B cell (primary cell): ENCODE measurements at regions not wholly inside any gene's neighbourhood (a gene's known extent, or its start where the extent isn't known, plus 50 kb on each side); places are given as distances from the start of the nearest gene placed in this dataset.

Experiments
- ATAC-seq: fragments of 200-7000 bp; cut with Tn5 transposase; one replicate; pipeline ENCODE4 v1.10.0; 2021; ENCODE audit warnings: low read depth, mild to moderate bottlenecking, moderate number of reproducible peaks, moderate library complexity
- CTCF ChIA-PET: fragments of 350-600 bp; sonication (Branson Sonifier 250); formaldehyde crosslinking; loops from one replicate; lab custom pipeline; 2021; ENCODE audit warnings: antibody characterized with exemption, inconsistent platforms; lab: Charles Lee
- POLR2A ChIA-PET: fragments of 350-600 bp; sonication (Branson Sonifier 250); formaldehyde crosslinking; loops from one replicate; lab custom pipeline; 2021; ENCODE audit warnings: antibody characterized with exemption; lab: Charles Lee
- DNase-seq: peaks from one replicate; pipeline ENCODE4 v3.0.0; 2013
- H2AFZ ChIP-seq: 2 replicates; pipeline ENCODE4 v1.6.1; 2012; ENCODE audit warnings: mild to moderate bottlenecking, low read depth, low read length; ENCODE audit not compliant: insufficient read depth, poor library complexity, severe bottlenecking
- H3K27ac ChIP-seq, 2 donors: 1 replicate in 1 of 2; 2 replicates in 1 of 2; pipeline ENCODE4 v1.5.1; 2012 to 2013; ENCODE audit warnings: low read length in 2 of 2, mild to moderate bottlenecking in 2 of 2, moderate library complexity in 1 of 2
- H3K27me3 ChIP-seq, 4 experiments: fragments of 200-600 bp in 1 of 4; sonication (generic) in 1 of 4; replicated peaks in 1 of 4; 1 replicate in 2 of 4; 2 replicates in 2 of 4; pipeline versions ENCODE4 v1.6.1 to v1.7.0; 2013 to 2016; ENCODE audit warnings: low read length in 3 of 4, mild to moderate bottlenecking in 2 of 4, mixed read lengths in 1 of 4, moderate library complexity in 1 of 4; ENCODE audit not compliant: insufficient read depth in 4 of 4, control insufficient read depth in 3 of 4; ENCODE audit errors: control extremely low read depth in 1 of 4
- H3K36me3 ChIP-seq, 2 experiments: replicated peaks in 1 of 2; 1 replicate in 1 of 2; 2 replicates in 1 of 2; pipeline versions ENCODE4 v1.6.1 to v1.7.1; 2013; ENCODE audit warnings: low read length in 1 of 2; ENCODE audit not compliant: insufficient read depth in 2 of 2, control insufficient read depth in 1 of 2; ENCODE audit errors: control extremely low read depth in 1 of 2, extremely low read depth in 1 of 2
- H3K4me1 ChIP-seq, 2 donors: fragments of 200-600 bp in 1 of 2; sonication (generic) in 1 of 2; 1 replicate in 1 of 2; 2 replicates in 1 of 2; pipeline versions ENCODE4 v1.5.1 to v1.6.1; 2013 to 2017; ENCODE audit warnings: low read length in 2 of 2; ENCODE audit not compliant: control insufficient read depth in 2 of 2, insufficient read depth in 2 of 2
- H3K4me2 ChIP-seq: replicated peaks from 2 replicates; pipeline ENCODE3; 2012; ENCODE audit warnings: mild to moderate bottlenecking, low read depth, low read length; ENCODE audit not compliant: poor library complexity, severe bottlenecking
- H3K4me3 ChIP-seq, 5 experiments: fragments of 200-600 bp in 1 of 5; sonication (generic) in 1 of 5; 1 replicate in 3 of 5; 2 replicates in 2 of 5; pipeline versions ENCODE4 v1.5.1 to v1.7.0; 2011 to 2016; ENCODE audit warnings: low read length in 4 of 5, mild to moderate bottlenecking in 4 of 5, low read depth in 2 of 5, control low read depth in 1 of 5, moderate library complexity in 1 of 5; ENCODE audit not compliant: insufficient read depth in 1 of 5; ENCODE audit errors: control extremely low read depth in 1 of 5, extremely low read depth in 1 of 5
- H3K79me2 ChIP-seq: fragments of 200-600 bp; sonication (generic); one replicate; pipeline ENCODE4 v1.6.0; 2016; ENCODE audit warnings: low read length; ENCODE audit not compliant: control insufficient read depth, insufficient read depth
- H3K9ac ChIP-seq: fragments of 200-600 bp; sonication (generic); 2 replicates; pipeline ENCODE4 v1.6.1; 2017; ENCODE audit warnings: mild to moderate bottlenecking, low read length, moderate library complexity
- H3K9me3 ChIP-seq, 3 donors: one replicate each; pipeline versions ENCODE4 v1.6.1 to v1.7.1; 2013; ENCODE audit warnings: low read length in 2 of 3; ENCODE audit not compliant: control insufficient read depth in 2 of 3, insufficient read depth in 1 of 3; ENCODE audit errors: control extremely low read depth in 1 of 3
- H4K20me1 ChIP-seq: 2 replicates; pipeline ENCODE4 v1.6.0; 2012; ENCODE audit warnings: mild to moderate bottlenecking, low read length; ENCODE audit not compliant: insufficient read depth, control insufficient read depth, poor library complexity, severe bottlenecking
- H3K27ac Mint-ChIP-seq: one replicate; pipeline ENCODE4 v1.8.0; 2021; ENCODE audit warnings: mixed read lengths
- H3K27me3 Mint-ChIP-seq: one replicate; pipeline ENCODE4 v1.8.0; 2021; ENCODE audit warnings: mixed read lengths
- H3K4me1 Mint-ChIP-seq: one replicate; pipeline ENCODE4 v1.8.0; 2021; ENCODE audit warnings: mixed read lengths
- H3K4me3 Mint-ChIP-seq: one replicate; pipeline ENCODE4 v1.8.0; 2021; ENCODE audit warnings: mixed read lengths
- H3K9me3 Mint-ChIP-seq: one replicate; pipeline ENCODE4 v1.8.0; 2022; ENCODE audit warnings: mixed read lengths; ENCODE audit not compliant: insufficient read depth
- EZH2 ChIP-seq: IDR thresholded peaks from 2 replicates; pipeline ENCODE4 v1.6.1; 2012; ENCODE audit warnings: borderline replicate concordance, low read depth, mild to moderate bottlenecking, moderate library complexity, low read length; ENCODE audit not compliant: insufficient read depth, poor library complexity, severe bottlenecking
- WGBS: methylation state at CpG from one replicate; pipeline ENCODE4 v1.1.5; 2013; ENCODE audit warnings: missing lambda C conversion rate; ENCODE audit not compliant: insufficient coverage; 5-methylcytosine and 5-hydroxymethylcytosine counted together
- intact Hi-C: fragments of 100-400 bp; cut with micrococcal nuclease; formaldehyde crosslinking; loops from one replicate; pipeline ENCODE4 v1.10.0; 2022
- TF ChIP-seq, protein P1 (sequence below): fragments of 200-600 bp; IDR thresholded peaks from one replicate; pipeline ENCODE4 v1.8.0; 2022; ENCODE audit warnings: antibody characterized with exemption, mild to moderate bottlenecking

DNA sequence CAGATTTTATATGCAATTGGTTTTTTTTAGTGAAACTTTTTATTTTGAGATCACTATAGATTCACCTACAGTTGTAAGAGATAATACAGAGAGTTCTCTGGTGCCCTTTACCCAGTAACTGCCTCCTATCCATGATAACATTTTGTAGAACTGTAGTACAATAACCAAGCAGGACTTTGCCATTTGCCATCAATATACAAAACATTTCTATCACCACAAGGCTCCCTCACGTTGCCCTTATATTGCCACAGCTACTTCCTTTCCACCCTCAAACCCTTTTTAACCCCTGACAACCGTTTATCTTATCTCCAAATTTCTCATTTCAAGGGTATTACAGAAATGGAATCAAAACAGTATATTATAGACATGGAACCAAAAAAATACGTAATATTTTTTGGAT is 130.7 kb upstream of the GOLGA6L4 start:
- POLR2A ChIA-PET = no interaction called here
- Histone ChIP-seq H3K79me2 (no peaks in the 10 kb centered on the region), H3K4me3 (no peak overlapping the region), H3K27ac (no peak overlapping the region), H3K36me3 (no peaks in the 10 kb centered on the region), H3K4me2 (no peak overlapping the region), H3K9me3 (no peaks in the 10 kb centered on the region), H2AFZ (no peak overlapping the region), H3K4me1 (no peaks in the 10 kb centered on the region), H3K9ac (no peak overlapping the region), H3K27me3 (peaks cover 0 to 6% (median 0%) of the 10 kb centered on the region in 4 experiments), H4K20me1 (no peaks in the 10 kb centered on the region)
- intact Hi-C loops = no loop called here
- DNase-seq = no peak
- WGBS = 20% methylated on average over 1 of the region's 3 CpGs
- CTCF ChIA-PET = no interaction called here
- H3K9me3 Mint-ChIP-seq = no peaks in the 10 kb centered on the region
- no peaks in the 10 kb centered on the region for H3K4me1 Mint-ChIP-seq
- TF ChIP-seq, protein P1, sequence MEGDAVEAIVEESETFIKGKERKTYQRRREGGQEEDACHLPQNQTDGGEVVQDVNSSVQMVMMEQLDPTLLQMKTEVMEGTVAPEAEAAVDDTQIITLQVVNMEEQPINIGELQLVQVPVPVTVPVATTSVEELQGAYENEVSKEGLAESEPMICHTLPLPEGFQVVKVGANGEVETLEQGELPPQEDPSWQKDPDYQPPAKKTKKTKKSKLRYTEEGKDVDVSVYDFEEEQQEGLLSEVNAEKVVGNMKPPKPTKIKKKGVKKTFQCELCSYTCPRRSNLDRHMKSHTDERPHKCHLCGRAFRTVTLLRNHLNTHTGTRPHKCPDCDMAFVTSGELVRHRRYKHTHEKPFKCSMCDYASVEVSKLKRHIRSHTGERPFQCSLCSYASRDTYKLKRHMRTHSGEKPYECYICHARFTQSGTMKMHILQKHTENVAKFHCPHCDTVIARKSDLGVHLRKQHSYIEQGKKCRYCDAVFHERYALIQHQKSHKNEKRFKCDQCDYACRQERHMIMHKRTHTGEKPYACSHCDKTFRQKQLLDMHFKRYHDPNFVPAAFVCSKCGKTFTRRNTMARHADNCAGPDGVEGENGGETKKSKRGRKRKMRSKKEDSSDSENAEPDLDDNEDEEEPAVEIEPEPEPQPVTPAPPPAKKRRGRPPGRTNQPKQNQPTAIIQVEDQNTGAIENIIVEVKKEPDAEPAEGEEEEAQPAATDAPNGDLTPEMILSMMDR = no peak
- TF ChIP-seq EZH2 = no peak
- no peak for ATAC-seq
- no peak overlapping the region for H3K27ac Mint-ChIP-seq
- H3K27me3 Mint-ChIP-seq = peaks cover 27% of the 10 kb centered on the region
- no peak overlapping the region for H3K4me3 Mint-ChIP-seq

DNA sequence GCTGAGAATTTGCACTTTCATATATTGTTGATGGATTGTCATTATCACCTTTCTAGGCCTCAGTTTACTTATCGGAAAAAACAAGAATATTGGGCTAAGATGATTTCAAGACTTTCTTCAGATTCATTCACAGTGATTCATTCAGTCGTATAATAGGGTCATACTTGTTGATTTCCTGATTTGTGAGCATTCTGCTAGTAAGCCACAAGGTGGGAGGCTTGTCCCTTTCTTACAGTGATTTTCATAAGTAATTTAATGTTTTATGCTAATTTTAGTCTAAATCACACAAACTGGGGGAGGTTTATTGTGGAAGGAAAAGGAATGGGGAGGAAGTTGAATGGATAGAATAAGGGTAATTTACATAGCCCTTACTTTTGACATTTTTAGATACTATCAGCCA is 126.8 kb upstream of the GOLGA6L4 start:
- Histone ChIP-seq H3K9ac (no peak overlapping the region), H3K27ac (no peak overlapping the region), H3K4me1 (no peaks in the 10 kb centered on the region), H3K27me3 (no peaks in the 10 kb centered on the region), H3K79me2 (no peaks in the 10 kb centered on the region), H3K36me3 (no peaks in the 10 kb centered on the region), H2AFZ (no peak overlapping the region), H3K9me3 (no peaks in the 10 kb centered on the region), H3K4me3 (no peak overlapping the region), H4K20me1 (no peaks in the 10 kb centered on the region), H3K4me2 (no peak overlapping the region)
- no peaks in the 10 kb centered on the region for H3K9me3 Mint-ChIP-seq
- intact Hi-C loops = no loop called here
- ChIA-PET CTCF (no interaction called here), POLR2A (no interaction called here)
- 90% methylated on average over 2 of the region's 2 CpGs for WGBS
- ATAC-seq = no peak
- DNase-seq = no peak
- no peaks in the 10 kb centered on the region for H3K4me1 Mint-ChIP-seq
- H3K4me3 Mint-ChIP-seq = no peak overlapping the region
- TF ChIP-seq EZH2 = no peak
- TF ChIP-seq, protein P1 = no peak
- no peak overlapping the region for H3K27ac Mint-ChIP-seq
- peaks cover 15% of the 10 kb centered on the region for H3K27me3 Mint-ChIP-seq
